ENCODE measurements at regions not wholly inside any gene's neighbourhood (a gene's known extent, or its start where the extent isn't known, plus 50 kb on each side); places are given as distances from the start of the nearest gene placed in this dataset.

GRCh38 chr19:30208436-30209060 lies 163.6 kb upstream of the ZNF536 start:
- Histone ChIP-seq H3K9me3 (ENCODE audit: control insufficient read depth, low read length) (no peaks in the 10 kb centered on the region), H3K36me3 (ENCODE audit: control insufficient read depth, insufficient read depth, low read length) (no peaks in the 10 kb centered on the region), H3K4me3 (ENCODE audit: low read depth, low read length) (no peak overlapping the region), H3K4me1 (no peaks in the 10 kb centered on the region), H3K79me2 (no peaks in the 10 kb centered on the region), H3K27ac (no peak overlapping the region), H3K4me2 (ENCODE audit: low read length) (no peak overlapping the region), H2AFZ (no peak overlapping the region), H3K27me3 (ENCODE audit: control insufficient read depth, insufficient read depth, low read length) (no peaks in the 10 kb centered on the region), H3K9ac (no peak overlapping the region)
- TF ChIP-seq CTCF (IDR thresholded peaks at IDR 0.05) = no peak

- TF ChIP-seq CTCF (IDR thresholded peaks at IDR 0.05) = no peak
- H3K36me3 ChIP-seq (ENCODE audit: control insufficient read depth, insufficient read depth, low read length) = no peaks in the 10 kb centered on the region
- no peak overlapping the region for H2AFZ ChIP-seq
- no peak overlapping the region for H3K4me3 ChIP-seq (ENCODE audit: low read depth, low read length)
- H3K27me3 ChIP-seq (ENCODE audit: control insufficient read depth, insufficient read depth, low read length) = no peaks in the 10 kb centered on the region
- no peak overlapping the region for H3K27ac ChIP-seq
- no peaks in the 10 kb centered on the region for H3K9me3 ChIP-seq (ENCODE audit: control insufficient read depth, low read length)
- H3K4me2 ChIP-seq (ENCODE audit: low read length) = no peak overlapping the region
- H3K79me2 ChIP-seq = no peaks in the 10 kb centered on the region
- H3K9ac ChIP-seq = no peak overlapping the region
- no peaks in the 10 kb centered on the region for H3K4me1 ChIP-seq
Observed at GRCh38 chr19:30209617-30210600, 162.3 kb upstream of the ZNF536 start.

- no peak overlapping the region for H2AFZ ChIP-seq
- no peaks in the 10 kb centered on the region for H3K79me2 ChIP-seq
- no peak overlapping the region for H3K4me3 ChIP-seq (ENCODE audit: low read depth, low read length)
- no peaks in the 10 kb centered on the region for H3K4me1 ChIP-seq
- H3K9me3 ChIP-seq (ENCODE audit: control insufficient read depth, low read length) = no peaks in the 10 kb centered on the region
- no peak for TF ChIP-seq CTCF (IDR thresholded peaks at IDR 0.05)
- H3K27ac ChIP-seq = no peak overlapping the region
- H3K9ac ChIP-seq = no peak overlapping the region
- no peak overlapping the region for H3K4me2 ChIP-seq (ENCODE audit: low read length)
- no peaks in the 10 kb centered on the region for H3K36me3 ChIP-seq (ENCODE audit: control insufficient read depth, insufficient read depth, low read length)
- no peaks in the 10 kb centered on the region for H3K27me3 ChIP-seq (ENCODE audit: control insufficient read depth, insufficient read depth, low read length)
Observed at GRCh38 chr19:30212574-30212973, 159.6 kb upstream of the ZNF536 start.

GRCh38 chr19:30214651-30215051 lies 157.5 kb upstream of the ZNF536 start:
- H3K4me3 ChIP-seq (ENCODE audit: low read depth, low read length) = no peak overlapping the region
- no peaks in the 10 kb centered on the region for H3K9me3 ChIP-seq (ENCODE audit: control insufficient read depth, low read length)
- no peak overlapping the region for H3K4me2 ChIP-seq (ENCODE audit: low read length)
- no peak overlapping the region for H2AFZ ChIP-seq
- H3K27me3 ChIP-seq (ENCODE audit: control insufficient read depth, insufficient read depth, low read length) = no peaks in the 10 kb centered on the region
- no peaks in the 10 kb centered on the region for H3K4me1 ChIP-seq
- H3K27ac ChIP-seq = no peak overlapping the region
- no peaks in the 10 kb centered on the region for H3K79me2 ChIP-seq
- no peak overlapping the region for H3K9ac ChIP-seq
- no peak for TF ChIP-seq CTCF (IDR thresholded peaks at IDR 0.05)
- no peaks in the 10 kb centered on the region for H3K36me3 ChIP-seq (ENCODE audit: control insufficient read depth, insufficient read depth, low read length)

Data from parathyroid adenoma (tissue), 2 donors.